MCF 10A (cell line): ENCODE measurements at regions not wholly inside any gene's neighbourhood (a gene's known extent, or its start where the extent isn't known, plus 50 kb on each side); places are given as distances from the start of the nearest gene placed in this dataset.

Source experiments
- BruUV-seq: library from RNA; stranded (reverse); fragments of 400-500 nt; replicated peaks from 2 replicates; lab custom pipeline; 2021; lab: Mats Ljungman, UMichigan
- CTCF ChIA-PET: fragments of 300-600 bp; sonication (Branson Sonifier 250); formaldehyde crosslinking; extraction: SDS; loops from one replicate; lab custom pipeline; 2021; ENCODE audit warnings: antibody characterized with exemption, inconsistent platforms; lab: Yijun Ruan, JAX
- POLR2A ChIA-PET: fragments of 300-600, 350-650 bp; sonication (Branson Sonifier 250); formaldehyde crosslinking; extraction: SDS; loops from one replicate; lab custom pipeline; 2020; ENCODE audit warnings: antibody characterized with exemption, inconsistent platforms; lab: Yijun Ruan, JAX
- DNase-seq: peaks from one replicate; pipeline ENCODE4 v3.0.0-alpha.2; 2018; ENCODE audit not compliant: unreplicated experiment
- H3K27ac Mint-ChIP-seq: one replicate; pipeline ENCODE4 v1.8.0; 2022; ENCODE audit warnings: mild to moderate bottlenecking, low read depth, mixed read lengths; ENCODE audit not compliant: unreplicated experiment
- H3K27me3 Mint-ChIP-seq: one replicate; pipeline ENCODE4 v1.8.0; 2022; ENCODE audit warnings: mixed read lengths; ENCODE audit not compliant: insufficient read depth, unreplicated experiment
- H3K36me3 Mint-ChIP-seq: one replicate; pipeline ENCODE4 v1.8.0; 2022; ENCODE audit warnings: mild to moderate bottlenecking, moderate library complexity, mixed read lengths; ENCODE audit not compliant: insufficient read depth, unreplicated experiment
- H3K4me1 Mint-ChIP-seq: one replicate; pipeline ENCODE4 v1.8.0; 2022; ENCODE audit warnings: mixed read lengths; ENCODE audit not compliant: insufficient read depth, unreplicated experiment
- H3K4me3 Mint-ChIP-seq: one replicate; pipeline ENCODE4 v1.8.0; 2022; ENCODE audit warnings: mild to moderate bottlenecking, moderate library complexity, mixed read lengths; ENCODE audit not compliant: unreplicated experiment
- H3K9me3 Mint-ChIP-seq: one replicate; pipeline ENCODE4 v1.8.0; 2022; ENCODE audit warnings: mixed read lengths; ENCODE audit not compliant: unreplicated experiment
- CTCF ChIP-seq: fragments of 200-600 bp; IDR thresholded peaks from one replicate; pipeline ENCODE4 v1.8.0; 2022; ENCODE audit warnings: antibody characterized with exemption, mild to moderate bottlenecking; ENCODE audit not compliant: unreplicated experiment
- intact Hi-C: fragments of 100-400 bp; cut with micrococcal nuclease; formaldehyde crosslinking; loops from 2 replicates; pipeline ENCODE4 v1.14.1; 2022

GRCh38 chr6:95802978-95803377 lies 212.8 kb upstream of the FUT9 start:
- H3K4me1 Mint-ChIP-seq = no peaks in the 10 kb centered on the region
- BruUV-seq = no TSS peak
- no peaks in the 10 kb centered on the region for H3K9me3 Mint-ChIP-seq
- H3K4me3 Mint-ChIP-seq = no peak overlapping the region
- peaks cover 2% of the 10 kb centered on the region for H3K27me3 Mint-ChIP-seq
- no peaks in the 10 kb centered on the region for H3K36me3 Mint-ChIP-seq
- intact Hi-C loops = no loop called here
- no peak for TF ChIP-seq CTCF
- no peak overlapping the region for H3K27ac Mint-ChIP-seq
- CTCF ChIA-PET = interaction anchor here (0.8 kb wide), 1 partner anchor 132 kb away, joined by 3 read pairs; no protein-coding TSS in a partner anchor
- no peak for DNase-seq
- POLR2A ChIA-PET = no interaction called here

GRCh38 chr6:95803889-95804288 lies 211.9 kb upstream of the FUT9 start:
- intact Hi-C loops = no loop called here
- Mint-ChIP-seq H3K36me3 (no peaks in the 10 kb centered on the region), H3K27ac (no peak overlapping the region), H3K4me1 (no peaks in the 10 kb centered on the region), H3K9me3 (no peaks in the 10 kb centered on the region), H3K27me3 (no peaks in the 10 kb centered on the region), H3K4me3 (no peak overlapping the region)
- BruUV-seq = no TSS peak
- no peak for DNase-seq
- ChIA-PET CTCF (interaction anchor here (0.6 kb wide), 1 partner anchor 32 kb away, joined by 3 read pairs; no protein-coding TSS in a partner anchor), POLR2A (no interaction called here)
- no peak for TF ChIP-seq CTCF

- BruUV-seq = no TSS peak
- H3K36me3 Mint-ChIP-seq = no peaks in the 10 kb centered on the region
- intact Hi-C loops = no loop called here
- H3K9me3 Mint-ChIP-seq = no peaks in the 10 kb centered on the region
- DNase-seq = no peak
- no peaks in the 10 kb centered on the region for H3K27me3 Mint-ChIP-seq
- no peaks in the 10 kb centered on the region for H3K4me1 Mint-ChIP-seq
- ChIA-PET CTCF (interaction anchor here (0.6 to 0.8 kb wide), 3 partner anchors 437 to 583 kb away, joined by 3 read pairs; no protein-coding TSS in a partner anchor), POLR2A (no interaction called here)
- H3K4me3 Mint-ChIP-seq = no peak overlapping the region
- no peak for TF ChIP-seq CTCF
- H3K27ac Mint-ChIP-seq = no peak overlapping the region
Observed at GRCh38 chr6:95804847-95805541, 210.8 kb upstream of the FUT9 start.

- no peak for DNase-seq
- no peaks in the 10 kb centered on the region for H3K36me3 Mint-ChIP-seq
- ChIA-PET CTCF (interaction anchor here (0.6 to 0.8 kb wide), 2 partner anchors 437 to 582 kb away, joined by 3 read pairs; no protein-coding TSS in a partner anchor), POLR2A (no interaction called here)
- H3K4me1 Mint-ChIP-seq = no peaks in the 10 kb centered on the region
- H3K27me3 Mint-ChIP-seq = no peaks in the 10 kb centered on the region
- no peak overlapping the region for H3K27ac Mint-ChIP-seq
- BruUV-seq = no TSS peak
- no peak overlapping the region for H3K4me3 Mint-ChIP-seq
- no peaks in the 10 kb centered on the region for H3K9me3 Mint-ChIP-seq
- TF ChIP-seq CTCF = no peak
- intact Hi-C loops = no loop called here
Observed at GRCh38 chr6:95805699-95806098, 210.1 kb upstream of the FUT9 start.
